Fibroblast of lung (primary cell): ENCODE measurements at regions not wholly inside any gene's neighbourhood (a gene's known extent, or its start where the extent isn't known, plus 50 kb on each side); places are given as distances from the start of the nearest gene placed in this dataset.

ENCODE experiments used
- CTCF ChIP-seq, 2 donors: IDR thresholded peaks in 1 of 2; conservative IDR thresholded peaks in 1 of 2; 1 replicate in 1 of 2; 2 replicates in 1 of 2; pipeline ENCODE4 v1.5.1; 2011 to 2012; ENCODE audit warnings: low read length in 2 of 2, control low read depth in 1 of 2, inconsistent platforms in 1 of 2, low read depth in 1 of 2, mild to moderate bottlenecking in 1 of 2
- EZH2 ChIP-seq: IDR thresholded peaks from 2 replicates; pipeline ENCODE4 v1.5.1; 2012; ENCODE audit warnings: low read length, control low read depth, mild to moderate bottlenecking; ENCODE audit errors: missing control alignments

- TF ChIP-seq CTCF (conservative IDR thresholded peaks at IDR 0.05 in 1 of 2, IDR thresholded peaks at IDR 0.05 in 1 of 2; ENCODE audit: low read depth in 1 of 2, low read length in 2 of 2), result no peak
- no peak for TF ChIP-seq EZH2
Measured at GRCh38 chr2:6237039-6237660, 545.0 kb downstream of the SOX11 start.
